ENCODE measurements at regions not wholly inside any gene's neighbourhood (a gene's known extent, or its start where the extent isn't known, plus 50 kb on each side); places are given as distances from the start of the nearest gene placed in this dataset.

- TF ChIP-seq, protein P1, sequence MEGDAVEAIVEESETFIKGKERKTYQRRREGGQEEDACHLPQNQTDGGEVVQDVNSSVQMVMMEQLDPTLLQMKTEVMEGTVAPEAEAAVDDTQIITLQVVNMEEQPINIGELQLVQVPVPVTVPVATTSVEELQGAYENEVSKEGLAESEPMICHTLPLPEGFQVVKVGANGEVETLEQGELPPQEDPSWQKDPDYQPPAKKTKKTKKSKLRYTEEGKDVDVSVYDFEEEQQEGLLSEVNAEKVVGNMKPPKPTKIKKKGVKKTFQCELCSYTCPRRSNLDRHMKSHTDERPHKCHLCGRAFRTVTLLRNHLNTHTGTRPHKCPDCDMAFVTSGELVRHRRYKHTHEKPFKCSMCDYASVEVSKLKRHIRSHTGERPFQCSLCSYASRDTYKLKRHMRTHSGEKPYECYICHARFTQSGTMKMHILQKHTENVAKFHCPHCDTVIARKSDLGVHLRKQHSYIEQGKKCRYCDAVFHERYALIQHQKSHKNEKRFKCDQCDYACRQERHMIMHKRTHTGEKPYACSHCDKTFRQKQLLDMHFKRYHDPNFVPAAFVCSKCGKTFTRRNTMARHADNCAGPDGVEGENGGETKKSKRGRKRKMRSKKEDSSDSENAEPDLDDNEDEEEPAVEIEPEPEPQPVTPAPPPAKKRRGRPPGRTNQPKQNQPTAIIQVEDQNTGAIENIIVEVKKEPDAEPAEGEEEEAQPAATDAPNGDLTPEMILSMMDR (conservative IDR thresholded peaks at IDR 0.05) = no peak
- TF ChIP-seq EZH2 (IDR thresholded peaks at IDR 0.05; ENCODE audit: low read depth) = no peak
Observed at GRCh38 chr7:125436220-125436619, 506.6 kb upstream of the POT1 start.
